HCEC 1CT (cell line): ENCODE measurements at regions not wholly inside any gene's neighbourhood (a gene's known extent, or its start where the extent isn't known, plus 50 kb on each side); places are given as distances from the start of the nearest gene placed in this dataset.

ENCODE experiments used
- DNase-seq: peaks from one replicate; pipeline ENCODE4 v3.0.0-alpha.2; 2017

GRCh38 chr14:101219896-101220703 is 316.6 kb upstream of the RTL1 start:
- DNase-seq: no peak

GRCh38 chr14:101220921-101221510 is 317.5 kb upstream of the RTL1 start:
- DNase-seq: no peak

- no peak for DNase-seq
Observed at GRCh38 chr14:101221549-101222160, 318.1 kb upstream of the RTL1 start.

GRCh38 chr14:101222362-101223070 is 319.0 kb upstream of the RTL1 start:
- DNase-seq: no peak

- no peak for DNase-seq
Observed at GRCh38 chr14:101223127-101223526, 319.6 kb upstream of the RTL1 start.

GRCh38 chr14:101223561-101224162 is 320.1 kb upstream of the RTL1 start:
- no peak for DNase-seq

GRCh38 chr14:101224356-101225156 is 321.0 kb upstream of the RTL1 start:
- DNase-seq: no peak

GRCh38 chr14:101225157-101226152 is 321.9 kb upstream of the RTL1 start:
- DNase-seq: no peak

GRCh38 chr14:101226265-101226602 is 322.7 kb upstream of the RTL1 start:
- no peak for DNase-seq

GRCh38 chr14:101226603-101227425 is 323.3 kb upstream of the RTL1 start:
- DNase-seq: no peak

- no peak for DNase-seq
Observed at GRCh38 chr14:101227611-101228594, 324.4 kb upstream of the RTL1 start.

GRCh38 chr14:101228949-101229541 is 325.5 kb upstream of the RTL1 start:
- no peak for DNase-seq

- DNase-seq: no peak
Observed at GRCh38 chr14:101229666-101230065, 326.1 kb upstream of the RTL1 start.

GRCh38 chr14:101230161-101230850 is 326.8 kb upstream of the RTL1 start:
- no peak for DNase-seq

- no peak for DNase-seq
Observed at GRCh38 chr14:101230851-101231550, 327.5 kb upstream of the RTL1 start.

- DNase-seq: no peak
Observed at GRCh38 chr14:101231828-101232227, 328.3 kb upstream of the RTL1 start.
